ENCODE measurements at regions not wholly inside any gene's neighbourhood (a gene's known extent, or its start where the extent isn't known, plus 50 kb on each side); places are given as distances from the start of the nearest gene placed in this dataset.

DNA sequence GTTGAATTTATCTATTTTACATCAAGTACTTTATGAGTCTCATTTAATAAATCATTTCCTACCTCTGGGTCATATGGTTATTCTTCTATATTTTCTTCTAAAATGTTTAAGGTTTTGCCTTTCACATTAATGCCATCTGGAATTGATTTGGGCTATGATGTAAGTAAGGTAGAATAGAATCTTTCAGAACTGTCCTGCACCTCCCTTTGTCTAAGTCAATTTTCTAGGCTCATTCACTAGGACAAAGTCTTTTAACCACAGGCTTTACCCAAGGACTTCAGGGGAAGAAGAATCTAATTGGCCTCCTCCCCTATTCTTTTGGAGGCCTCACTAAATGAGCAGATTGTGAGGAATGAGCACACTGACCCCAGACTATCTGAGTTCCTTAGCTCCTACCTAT is 146.0 kb downstream of the BBOX1 start:
- no peak for FAIRE-seq
- no peak for TF ChIP-seq TAF1 (IDR thresholded peaks at IDR 0.05; ENCODE audit: borderline replicate concordance, low read depth, low read length)
- no peak for TF ChIP-seq POLR2AphosphoS5 (IDR thresholded peaks at IDR 0.05; ENCODE audit: low read depth, low read length)
- no peak for TF ChIP-seq POLR2A (IDR thresholded peaks at IDR 0.05; ENCODE audit: low read depth, low read length)
- no peak for DNase-seq (ENCODE audit: insufficient read length)

DNA sequence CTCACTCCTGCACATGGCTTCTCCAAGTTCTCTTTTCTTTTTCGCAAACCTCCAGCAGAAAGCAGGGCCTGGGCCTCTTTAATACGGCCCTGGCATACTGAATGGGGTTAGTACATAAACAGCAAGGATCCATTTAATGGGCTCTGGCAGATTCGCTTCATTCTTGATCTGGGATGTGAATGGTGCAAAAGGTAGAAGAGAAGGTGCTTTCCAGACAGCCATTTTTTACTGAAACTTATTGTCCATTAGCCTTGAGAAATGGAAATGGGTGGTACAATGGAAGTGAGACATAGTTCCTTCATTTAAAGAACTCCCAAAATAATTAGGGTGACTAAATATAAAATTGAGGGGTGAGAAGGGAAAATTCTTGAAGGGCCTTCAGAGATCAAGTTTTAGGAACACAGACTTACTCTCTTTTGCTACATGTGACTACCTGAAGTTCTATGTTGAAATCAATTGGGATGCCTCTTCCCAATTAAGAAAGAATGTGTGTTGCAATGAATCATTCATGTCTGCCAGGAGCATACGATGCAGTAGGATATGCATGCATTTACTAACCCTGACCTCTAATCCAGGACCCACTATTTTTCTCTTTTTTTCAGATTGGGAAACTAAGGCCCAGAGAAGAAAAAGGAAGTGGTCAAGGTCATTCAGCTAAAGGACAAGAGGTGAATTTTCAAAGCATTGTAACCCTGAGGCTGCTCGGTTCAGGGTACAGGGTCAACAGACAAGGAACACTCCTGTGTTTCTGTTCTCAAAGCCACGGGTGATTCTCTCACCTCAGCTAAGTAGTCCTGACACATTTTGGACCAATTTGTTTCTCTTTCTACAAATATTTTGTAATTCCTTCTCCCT is 144.1 kb downstream of the BBOX1 start:
- TF ChIP-seq POLR2A (IDR thresholded peaks at IDR 0.05; ENCODE audit: low read depth, low read length) = no peak
- no peak for TF ChIP-seq POLR2AphosphoS5 (IDR thresholded peaks at IDR 0.05; ENCODE audit: low read depth, low read length)
- no peak for TF ChIP-seq TAF1 (IDR thresholded peaks at IDR 0.05; ENCODE audit: borderline replicate concordance, low read depth, low read length)
- DNase-seq (ENCODE audit: insufficient read length) = no peak
- FAIRE-seq = peak; percentile 40

- DNase-seq (ENCODE audit: insufficient read length) (no peak), FAIRE-seq (peak; percentile 50)
- TF ChIP-seq TAF1 (IDR thresholded peaks at IDR 0.05; ENCODE audit: borderline replicate concordance, low read depth, low read length) (no peak), POLR2A (IDR thresholded peaks at IDR 0.05; ENCODE audit: low read depth, low read length) (no peak), POLR2AphosphoS5 (IDR thresholded peaks at IDR 0.05; ENCODE audit: low read depth, low read length) (no peak)
Observed at GRCh38 chr11:27183672-27184457, 143.2 kb downstream of the BBOX1 start.

- DNase-seq (ENCODE audit: insufficient read length) (no peak), FAIRE-seq (no peak)
- TF ChIP-seq TAF1 (IDR thresholded peaks at IDR 0.05; ENCODE audit: borderline replicate concordance, low read depth, low read length) (no peak), POLR2AphosphoS5 (IDR thresholded peaks at IDR 0.05; ENCODE audit: low read depth, low read length) (no peak), POLR2A (IDR thresholded peaks at IDR 0.05; ENCODE audit: low read depth, low read length) (no peak)
Observed at GRCh38 chr11:27179334-27179733, 138.7 kb downstream of the BBOX1 start.

DNA sequence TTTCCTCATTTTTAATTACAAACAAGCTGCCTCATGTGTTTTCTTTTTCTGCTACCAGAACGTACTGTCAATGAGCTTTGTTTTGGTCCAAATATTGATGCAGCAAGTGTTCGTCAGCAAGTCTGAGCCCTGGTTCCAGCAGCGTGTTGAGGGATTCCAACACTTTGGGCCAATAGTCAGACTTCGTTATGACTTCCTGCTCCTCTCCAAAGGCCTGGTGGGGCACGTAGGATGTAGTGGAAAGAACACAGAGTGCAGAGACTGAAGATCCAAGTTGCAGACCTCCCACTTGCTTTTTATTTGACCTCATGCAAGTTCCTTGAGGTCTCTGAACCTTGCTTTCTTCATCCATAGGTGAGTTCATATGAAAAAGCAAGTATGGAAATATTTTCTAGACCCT is 138.2 kb downstream of the BBOX1 start:
- TF ChIP-seq TAF1 (IDR thresholded peaks at IDR 0.05; ENCODE audit: borderline replicate concordance, low read depth, low read length) (no peak), POLR2AphosphoS5 (IDR thresholded peaks at IDR 0.05; ENCODE audit: low read depth, low read length) (no peak), POLR2A (IDR thresholded peaks at IDR 0.05; ENCODE audit: low read depth, low read length) (no peak)
- peak; percentile 5 for FAIRE-seq
- no peak for DNase-seq (ENCODE audit: insufficient read length)

All from GM12892 (cell line).